ENCODE measurements at regions not wholly inside any gene's neighbourhood (a gene's known extent, or its start where the extent isn't known, plus 50 kb on each side); places are given as distances from the start of the nearest gene placed in this dataset.

- H3K36me3 ChIP-seq: no peaks in the 10 kb centered on the region
- H3K4me1 ChIP-seq: peaks cover 5% of the 10 kb centered on the region; the same call in 1 of the 2 replicates
- no peaks in the 10 kb centered on the region for H3K9me3 ChIP-seq
- DNase-seq: no peak
- no peaks in the 10 kb centered on the region for H3K27me3 ChIP-seq
- no peak overlapping the region for H3K4me3 ChIP-seq (ENCODE audit: low read depth, low read length)
- no peak for TF ChIP-seq CTCF (IDR thresholded peaks at IDR 0.05; ENCODE audit: low read depth, low read length)
Observed at GRCh38 chr15:69988541-69989225, 109.0 kb downstream of the TLE3 start.

- Histone ChIP-seq H3K4me1 (peaks cover 5% of the 10 kb centered on the region; the same call in 1 of the 2 replicates), H3K36me3 (no peaks in the 10 kb centered on the region), H3K4me3 (ENCODE audit: low read depth, low read length) (no peak overlapping the region), H3K27me3 (no peaks in the 10 kb centered on the region), H3K9me3 (no peaks in the 10 kb centered on the region)
- no peak for TF ChIP-seq CTCF (IDR thresholded peaks at IDR 0.05; ENCODE audit: low read depth, low read length)
- DNase-seq: no peak
Observed at GRCh38 chr15:69990566-69991421, 106.9 kb downstream of the TLE3 start.

DNA sequence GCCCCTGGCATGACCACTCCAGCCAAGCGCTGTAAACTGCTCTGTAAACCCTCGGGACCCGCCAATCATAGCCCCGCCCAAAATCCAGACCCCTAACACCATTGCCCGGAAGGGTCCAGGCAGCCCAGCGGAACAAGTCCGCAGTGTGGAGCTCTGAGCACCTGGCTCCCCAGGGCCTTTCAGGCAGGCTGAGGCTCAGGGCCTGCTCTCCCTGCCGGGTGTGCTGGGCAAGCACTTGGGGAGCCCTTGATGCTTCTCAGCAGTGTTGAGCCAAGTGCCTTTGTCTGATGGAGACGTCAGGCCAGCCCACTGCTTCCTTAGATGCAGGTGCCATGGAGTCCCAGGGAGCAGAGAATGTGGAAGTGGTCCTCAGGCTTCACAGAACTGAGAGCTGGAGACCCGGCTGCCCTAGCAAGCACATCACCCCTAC, 106.2 kb downstream of the TLE3 start:
- peaks cover 5% of the 10 kb centered on the region; the same call in 1 of the 2 replicates for H3K4me1 ChIP-seq
- no peak overlapping the region for H3K4me3 ChIP-seq (ENCODE audit: low read depth, low read length)
- no peak for DNase-seq
- no peak for TF ChIP-seq CTCF (IDR thresholded peaks at IDR 0.05; ENCODE audit: low read depth, low read length)
- H3K27me3 ChIP-seq: no peaks in the 10 kb centered on the region
- no peaks in the 10 kb centered on the region for H3K9me3 ChIP-seq
- H3K36me3 ChIP-seq: no peaks in the 10 kb centered on the region

- Histone ChIP-seq H3K36me3 (no peaks in the 10 kb centered on the region), H3K4me3 (ENCODE audit: low read depth, low read length) (no peak overlapping the region), H3K4me1 (peaks cover 4% of the 10 kb centered on the region; the same call in 1 of the 2 replicates), H3K9me3 (no peaks in the 10 kb centered on the region), H3K27me3 (no peaks in the 10 kb centered on the region)
- TF ChIP-seq CTCF (IDR thresholded peaks at IDR 0.05; ENCODE audit: low read depth, low read length): no peak
- DNase-seq: no peak
Observed at GRCh38 chr15:69992348-69992747, 105.4 kb downstream of the TLE3 start.

GRCh38 chr15:69994429-69995205, 103.1 kb downstream of the TLE3 start:
- TF ChIP-seq CTCF (IDR thresholded peaks at IDR 0.05; ENCODE audit: low read depth, low read length): no peak

More at GRCh38 chr15:69994429-69995205, 103.1 kb downstream of the TLE3 start:
- no peaks in the 10 kb centered on the region for H3K9me3 ChIP-seq
- H3K4me3 ChIP-seq (ENCODE audit: low read depth, low read length): no peak overlapping the region
- H3K27me3 ChIP-seq: no peaks in the 10 kb centered on the region
- no peaks in the 10 kb centered on the region for H3K36me3 ChIP-seq
- no peaks in the 10 kb centered on the region; the same call in 1 of the 2 replicates for H3K4me1 ChIP-seq
- DNase-seq: no peak

Measured in BE2C (cell line).